GM12892 (cell line): ENCODE measurements at regions not wholly inside any gene's neighbourhood (a gene's known extent, or its start where the extent isn't known, plus 50 kb on each side); places are given as distances from the start of the nearest gene placed in this dataset.
"Not testable (repeated sequence)": the region's sequence is repeated elsewhere in the genome, so short reads cannot be mapped to it uniquely, and the experiment has no call there.

Experiments
- DNase-seq: peaks from one replicate; pipeline ENCODE4 v3.0.0; 2011; ENCODE audit not compliant: insufficient read length
- FAIRE-seq: peaks from 2 replicates; lab custom pipeline; 2011; peaks lifted over from hg19 to GRCh38; lab: Jason Lieb, UNC
- POLR2A ChIP-seq: IDR thresholded peaks from 2 replicates; pipeline ENCODE4 v1.6.1; 2011; ENCODE audit warnings: low read depth, low read length, control low read depth
- POLR2AphosphoS5 ChIP-seq: IDR thresholded peaks from 2 replicates; pipeline ENCODE4 v1.6.1; 2011; ENCODE audit warnings: low read depth, low read length, control low read depth
- TAF1 ChIP-seq: IDR thresholded peaks from 2 replicates; pipeline ENCODE4 v1.6.1; 2011; ENCODE audit warnings: low read depth, mild to moderate bottlenecking, control low read depth, low read length, borderline replicate concordance

DNA sequence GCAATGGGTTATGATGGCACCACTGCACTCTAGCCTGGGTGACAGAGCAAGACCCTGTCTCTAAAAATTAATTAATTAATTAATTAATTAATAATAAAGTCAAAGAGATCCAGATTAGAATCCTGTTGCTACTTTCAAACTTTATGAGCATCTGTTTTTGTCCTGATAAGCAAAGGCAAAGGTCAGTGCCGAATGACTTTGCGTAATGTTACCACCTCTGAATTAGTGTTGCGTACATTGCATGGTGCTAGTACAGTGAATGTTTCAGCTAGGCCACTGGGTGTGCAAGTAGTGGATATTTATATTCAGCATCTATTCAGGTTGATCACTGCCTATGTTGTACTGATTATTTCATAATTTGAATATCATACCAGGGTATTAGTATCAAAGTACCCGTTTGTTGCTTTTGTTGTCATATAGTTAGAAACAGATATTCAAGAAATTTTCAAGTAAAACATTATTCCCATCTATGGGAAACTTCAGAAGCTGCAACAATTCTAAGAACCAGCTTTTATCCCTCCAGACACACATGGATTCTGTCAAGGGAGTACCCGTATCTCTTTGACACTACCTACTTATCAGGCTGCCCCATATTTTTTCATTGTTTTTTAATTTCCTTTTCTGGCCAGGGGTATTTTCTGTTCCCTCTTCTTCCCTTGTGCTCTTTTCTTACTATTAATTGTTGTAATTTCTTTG is 127.1 kb upstream of the GRM7 start:
- no peak for TF ChIP-seq TAF1
- no peak for DNase-seq
- FAIRE-seq = no peak

DNA sequence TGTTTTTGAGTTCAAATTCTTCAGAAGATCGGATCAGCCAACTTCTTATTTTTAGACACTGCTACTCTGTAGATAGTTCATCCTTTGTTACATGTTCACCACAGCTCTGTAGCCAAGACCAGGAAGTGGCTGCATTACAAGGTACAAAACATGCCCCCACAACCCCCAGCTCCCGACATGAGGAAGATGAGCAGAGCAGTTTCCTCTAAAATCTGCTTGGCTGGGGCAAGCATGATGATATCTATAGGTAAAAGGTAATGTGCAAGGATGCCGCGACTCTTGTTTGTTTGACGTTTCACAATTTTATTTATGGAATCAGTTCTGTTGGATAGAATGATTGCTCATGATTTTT is 126.5 kb upstream of the GRM7 start:
- no peak for TF ChIP-seq POLR2A
- TF ChIP-seq TAF1 = no peak
- no peak for TF ChIP-seq POLR2AphosphoS5
- DNase-seq (no peak), FAIRE-seq (no peak)

DNA sequence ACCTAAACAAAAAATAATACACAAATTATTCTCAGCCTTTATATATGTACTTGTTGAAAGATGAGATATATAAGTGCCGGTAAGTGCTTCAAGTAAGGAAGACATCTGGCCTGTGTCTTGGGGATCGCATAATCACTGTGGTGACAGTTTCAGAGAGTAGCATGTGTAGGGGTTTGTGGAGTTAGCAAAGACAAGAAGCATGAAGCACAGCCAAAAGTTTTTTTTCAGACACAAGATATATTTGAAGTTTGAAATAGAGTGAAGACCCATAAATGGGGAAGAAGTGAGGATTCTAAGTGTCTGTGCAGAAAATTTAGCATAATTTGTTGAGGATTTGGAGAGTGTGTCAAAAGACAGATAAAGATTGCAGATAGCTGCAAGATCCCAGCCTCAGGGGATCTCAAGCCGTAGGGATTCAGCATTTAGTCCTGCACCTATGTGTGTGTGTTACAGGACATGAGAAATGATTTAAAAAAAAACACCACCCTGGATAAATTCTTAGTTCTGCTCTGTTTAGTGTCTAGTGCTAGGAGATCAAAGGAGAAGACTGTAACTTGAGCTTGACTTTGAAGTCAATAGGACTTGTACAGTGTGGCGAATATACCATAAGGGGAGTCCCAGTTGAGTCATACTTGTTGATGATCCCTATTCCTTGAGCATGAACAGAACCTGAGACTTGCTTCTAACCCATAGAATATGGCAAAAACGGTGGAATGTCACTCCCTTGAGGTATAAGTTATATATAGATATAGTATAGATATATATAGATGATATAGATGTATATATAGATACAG is 123.9 kb upstream of the GRM7 start:
- no peak for DNase-seq
- no peak for FAIRE-seq
- TF ChIP-seq POLR2A (no peak), POLR2AphosphoS5 (no peak), TAF1 (no peak)

DNA sequence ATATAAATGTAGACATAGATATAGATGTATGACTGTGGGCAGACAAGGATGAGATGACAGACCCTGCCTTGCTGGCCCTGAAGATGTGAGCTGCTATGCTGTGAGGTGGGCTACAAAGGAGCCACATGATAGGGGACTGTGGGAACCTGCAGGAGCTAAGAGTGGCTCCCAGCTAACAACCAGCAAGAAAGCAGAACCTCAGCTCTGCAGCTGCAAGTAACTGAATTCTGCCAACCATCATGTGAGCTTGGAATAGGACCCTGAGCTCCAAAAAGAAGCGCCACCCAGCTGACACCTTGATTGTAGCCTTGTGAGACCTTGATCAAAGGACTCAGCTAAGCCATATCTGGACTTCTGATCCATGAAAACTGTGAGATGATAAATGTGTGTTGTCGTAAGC is 123.3 kb upstream of the GRM7 start:
- FAIRE-seq (no peak), DNase-seq (no peak)

DNA sequence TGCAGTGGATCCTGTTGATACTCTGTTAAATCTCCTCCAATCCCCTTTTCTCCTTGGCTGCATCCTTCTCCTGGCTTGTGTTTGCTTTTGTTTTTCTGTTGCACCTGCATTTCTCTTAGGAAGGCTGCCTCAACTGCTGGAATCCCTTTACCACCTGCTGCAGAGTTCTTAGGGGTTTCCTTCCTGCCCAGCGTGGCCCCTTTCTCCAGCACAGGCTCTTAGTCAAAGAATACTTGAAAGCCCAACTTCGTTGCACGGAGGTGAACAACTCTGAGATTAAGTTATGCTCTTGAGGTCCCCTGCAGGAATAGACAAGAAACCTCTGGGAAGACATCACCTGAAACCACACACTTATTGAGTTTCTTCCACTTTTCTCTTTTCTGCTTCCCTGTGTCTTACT is 121.6 kb upstream of the GRM7 start:
- FAIRE-seq = no peak
- TF ChIP-seq TAF1 (no peak), POLR2A (no peak), POLR2AphosphoS5 (no peak)
- no peak for DNase-seq

More for the DNA sequence above, 123.3 kb upstream of the GRM7 start:
- no peak for TF ChIP-seq POLR2AphosphoS5
- no peak for TF ChIP-seq TAF1
- no peak for TF ChIP-seq POLR2A

DNA sequence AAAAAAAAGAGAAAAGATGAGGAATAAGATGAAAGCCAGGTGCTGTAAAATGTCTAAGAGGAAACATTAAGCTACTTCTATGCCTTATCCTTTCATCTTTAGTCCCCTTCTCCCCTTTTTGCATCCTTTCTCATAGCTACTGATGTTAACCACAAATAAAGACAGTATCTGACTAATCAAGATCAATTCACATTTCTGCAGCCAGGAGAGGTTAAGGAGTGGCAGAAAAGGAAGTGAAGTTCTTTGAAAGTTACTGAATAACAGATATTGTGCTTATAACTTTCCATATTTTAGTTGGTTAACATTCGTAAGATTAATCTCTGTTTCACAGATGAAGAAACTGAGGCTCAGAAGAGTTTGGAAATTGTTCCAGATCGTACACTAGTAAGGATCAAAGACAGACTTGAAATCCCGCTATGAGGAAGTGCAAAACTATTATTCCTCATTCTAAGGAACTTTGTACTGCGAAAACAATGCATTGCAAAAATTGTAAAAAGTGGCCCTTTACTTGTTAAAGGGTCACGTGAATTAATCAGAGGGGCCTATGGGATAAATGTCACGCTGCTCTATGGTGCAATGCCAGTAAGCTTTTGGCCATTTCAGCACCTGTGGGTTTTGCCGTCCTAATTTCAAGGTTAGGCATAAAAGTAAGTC is 117.7 kb upstream of the GRM7 start:
- DNase-seq (no peak), FAIRE-seq (no peak)
- TF ChIP-seq POLR2AphosphoS5 (no peak), TAF1 (no peak), POLR2A (no peak)

DNA sequence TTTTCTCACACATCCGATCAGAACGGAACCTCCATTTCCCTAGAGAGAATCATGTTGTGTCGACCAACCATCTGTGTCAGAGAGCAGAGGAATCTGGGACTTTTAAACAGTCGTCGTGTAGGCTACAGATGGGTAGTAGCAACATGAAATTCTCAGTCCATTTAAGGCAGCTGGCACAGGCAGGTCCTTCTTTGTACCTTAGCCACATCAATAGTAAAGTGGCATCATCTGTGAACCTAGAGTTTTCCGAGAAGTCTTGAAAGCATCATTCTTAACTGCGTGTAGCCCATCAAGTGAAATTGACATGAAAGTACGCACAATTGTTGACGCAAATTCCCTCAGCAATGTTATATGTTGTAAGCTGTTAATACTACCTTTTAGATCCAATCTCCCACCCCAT is 114.5 kb upstream of the GRM7 start:
- TF ChIP-seq POLR2A = no peak
- no peak for TF ChIP-seq TAF1
- no peak for TF ChIP-seq POLR2AphosphoS5
- DNase-seq (no peak), FAIRE-seq (no peak)

DNA sequence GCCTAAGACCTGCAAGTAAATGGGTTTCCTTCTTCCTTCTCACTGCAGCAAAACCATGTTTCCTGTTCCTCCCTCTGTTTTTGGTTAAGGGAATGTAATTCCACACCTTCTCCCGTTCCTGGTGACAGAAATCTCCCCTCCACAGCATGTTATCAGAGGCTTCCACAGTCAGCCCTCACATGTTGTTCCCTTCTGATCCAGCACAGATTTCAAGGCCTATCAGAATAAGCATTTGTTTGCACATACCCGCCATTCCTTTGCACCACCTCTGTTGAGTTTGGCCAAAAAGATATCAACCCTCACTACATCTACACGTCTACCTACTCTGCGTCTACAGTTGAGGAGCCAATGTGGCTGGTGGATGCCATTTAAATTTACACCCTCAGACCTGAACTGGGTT is 113.9 kb upstream of the GRM7 start:
- FAIRE-seq (no peak), DNase-seq (no peak)
- TF ChIP-seq POLR2A = no peak
- no peak for TF ChIP-seq TAF1
- TF ChIP-seq POLR2AphosphoS5 = no peak

DNA sequence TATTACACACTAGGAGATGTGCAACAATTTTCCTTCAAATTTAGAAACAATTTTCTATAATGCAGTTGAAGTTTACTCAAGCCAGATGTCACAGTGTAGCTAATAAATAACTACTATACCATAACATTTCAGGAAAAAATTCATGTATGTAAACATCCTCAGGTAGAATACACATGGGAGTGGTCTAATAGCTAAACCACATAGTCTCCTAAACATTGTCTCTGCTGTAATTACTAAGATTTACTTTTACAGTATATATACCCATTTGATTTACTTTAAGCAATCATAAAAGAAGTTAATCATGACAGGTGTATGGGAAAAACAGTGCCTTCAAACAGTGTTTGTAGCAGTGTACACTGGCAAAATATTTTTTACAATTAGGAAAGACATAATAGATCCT is 110.1 kb upstream of the GRM7 start:
- no peak for FAIRE-seq
- DNase-seq = no peak
- no peak for TF ChIP-seq POLR2AphosphoS5
- no peak for TF ChIP-seq TAF1
- no peak for TF ChIP-seq POLR2A

DNA sequence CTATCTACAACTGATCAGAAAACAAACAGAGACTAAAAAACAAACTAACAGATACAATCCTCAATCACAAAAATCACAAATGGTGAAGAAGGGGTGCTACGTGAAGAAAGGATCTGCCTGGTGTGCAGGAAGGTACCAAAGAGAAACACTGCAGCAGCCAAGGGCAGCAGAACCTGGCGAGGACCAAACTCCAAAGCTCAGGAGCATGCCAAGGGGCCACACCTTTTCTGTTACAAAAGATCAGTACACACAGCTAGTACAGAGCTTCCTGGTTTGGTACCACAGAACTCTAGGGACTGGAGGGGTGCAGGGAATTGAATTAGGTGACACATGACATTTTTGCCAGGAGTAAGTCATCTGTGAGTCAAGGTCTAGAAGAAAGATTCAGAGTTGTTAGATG is 107.4 kb upstream of the GRM7 start:
- FAIRE-seq (no peak), DNase-seq (no peak)
- TF ChIP-seq POLR2A (no peak), POLR2AphosphoS5 (no peak), TAF1 (no peak)

DNA sequence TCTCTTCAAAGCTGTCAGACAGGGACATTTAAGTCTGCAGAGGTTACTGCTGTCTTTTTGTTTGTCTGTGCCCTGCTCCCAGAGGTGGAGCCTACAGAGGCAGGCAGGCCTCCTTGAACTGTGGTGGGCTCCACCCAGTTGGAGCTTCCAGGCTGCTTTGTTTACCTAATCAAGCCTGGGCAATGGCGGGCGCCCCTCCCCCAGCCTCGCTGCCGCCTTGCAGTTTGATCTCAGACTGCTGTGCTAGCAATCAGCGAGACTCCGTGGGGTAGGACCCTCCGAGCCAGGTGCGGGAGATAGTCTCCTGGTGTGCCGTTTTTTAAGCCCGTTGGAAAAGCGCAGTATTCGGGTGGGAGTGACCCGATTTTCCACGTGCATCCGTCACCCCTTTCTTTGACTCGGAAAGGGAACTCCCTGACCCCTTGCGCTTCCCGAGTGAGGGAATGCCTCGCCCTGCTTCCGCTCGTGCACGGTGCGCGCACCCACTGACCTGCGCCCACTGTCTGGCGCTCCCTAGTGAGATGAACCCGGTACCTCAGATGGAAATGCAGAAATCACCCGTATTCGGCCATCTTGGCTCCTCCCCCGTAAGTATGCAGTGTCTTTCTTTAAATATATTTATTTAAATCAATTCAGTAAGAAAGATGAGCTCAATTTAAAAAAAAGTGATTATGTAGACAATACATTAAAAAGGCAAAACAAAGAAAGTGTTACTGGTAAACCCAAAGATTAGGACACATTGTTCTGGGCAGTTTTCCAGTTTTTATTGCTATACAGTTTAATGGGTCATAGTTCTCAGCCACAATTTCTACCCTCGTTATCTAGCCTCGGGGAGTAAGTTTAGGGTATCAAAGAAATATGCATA is 91.2 kb upstream of the GRM7 start:
- not testable (repeated sequence) for DNase-seq, FAIRE-seq
